Activated CD8-positive, alpha-beta memory T cell treated with anti-CD3 and anti-CD28 coated beads, Interleukin-2, amount 10 ng/mL, durations not matched to agents 7 days and 5 days (primary cell): ENCODE measurements at regions not wholly inside any gene's neighbourhood (a gene's known extent, or its start where the extent isn't known, plus 50 kb on each side); places are given as distances from the start of the nearest gene placed in this dataset.

Experiments
- ATAC-seq: fragments of 150-1000 bp; cut with Tn5 transposase; one replicate; pipeline ENCODE4 v1.10.0; 2021; ENCODE audit warnings: moderate library complexity
- CTCF ChIA-PET: fragments of 350-600 bp; sonication (Branson Sonifier 250); formaldehyde crosslinking; loops from one replicate; lab custom pipeline; 2021; ENCODE audit warnings: antibody characterized with exemption; lab: Charles Lee
- DNase-seq: peaks from one replicate; pipeline ENCODE4 v3.0.0-alpha.2; 2020
- H3K27ac Mint-ChIP-seq: one replicate; pipeline ENCODE4 v1.8.0; 2021; ENCODE audit warnings: mild to moderate bottlenecking, mixed read lengths
- H3K27me3 Mint-ChIP-seq: one replicate; pipeline ENCODE4 v1.8.0; 2021; ENCODE audit warnings: mixed read lengths
- H3K36me3 Mint-ChIP-seq: one replicate; pipeline ENCODE4 v1.8.0; 2021; ENCODE audit warnings: mild to moderate bottlenecking, mixed read lengths
- H3K4me1 Mint-ChIP-seq: one replicate; pipeline ENCODE4 v1.8.0; 2021; ENCODE audit warnings: mixed read lengths
- H3K4me3 Mint-ChIP-seq: one replicate; pipeline ENCODE4 v1.8.0; 2021; ENCODE audit warnings: mild to moderate bottlenecking, moderate library complexity, mixed read lengths
- H3K9me3 Mint-ChIP-seq: one replicate; pipeline ENCODE4 v1.8.0; 2022; ENCODE audit warnings: low read depth, mixed read lengths

DNA sequence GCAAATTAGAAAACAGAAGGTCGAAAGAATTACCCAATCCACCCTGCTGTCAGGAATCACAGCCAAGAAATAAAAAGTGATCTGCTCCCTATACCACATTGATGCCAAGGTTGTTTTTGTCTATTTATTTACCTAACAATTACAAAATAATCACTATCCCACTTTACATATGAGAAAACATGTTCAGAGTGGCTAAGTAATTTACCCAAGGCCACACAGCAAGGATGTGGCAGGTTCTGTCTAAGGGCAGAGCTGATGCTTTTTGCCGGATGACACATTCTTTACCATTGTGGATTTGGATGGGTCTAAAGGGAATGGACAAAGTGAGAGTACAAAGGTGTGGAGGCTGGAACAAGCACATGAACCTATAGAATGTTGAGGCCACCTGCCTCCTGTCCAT lies 460.7 kb downstream of the INSC start:
- Mint-ChIP-seq H3K36me3 (no peaks in the 10 kb centered on the region), H3K4me3 (no peak overlapping the region), H3K9me3 (no peaks in the 10 kb centered on the region), H3K27ac (no peak overlapping the region), H3K27me3 (no peaks in the 10 kb centered on the region), H3K4me1 (no peaks in the 10 kb centered on the region)
- CTCF ChIA-PET, result no interaction called here
- DNase-seq (no peak), ATAC-seq (no peak)

DNA sequence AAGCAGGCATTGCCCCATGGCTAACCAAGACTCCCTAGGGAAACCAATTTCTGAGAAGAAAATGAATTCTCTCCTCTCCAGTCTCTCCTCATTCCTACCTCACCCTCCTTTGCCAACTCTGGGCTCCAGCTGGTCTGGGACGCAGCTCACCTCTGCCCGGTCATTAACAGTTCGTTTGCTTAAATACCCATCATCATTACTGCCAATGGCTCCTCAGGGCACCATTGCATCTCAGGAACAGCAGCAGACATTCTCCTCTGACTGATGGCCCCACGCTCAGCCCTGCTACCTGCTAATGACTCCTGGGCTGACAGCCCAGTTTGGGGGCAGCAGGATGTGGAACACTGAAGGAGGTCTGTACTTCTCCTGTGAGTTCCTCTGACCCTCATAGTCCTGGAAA lies 462.0 kb downstream of the INSC start:
- CTCF ChIA-PET, result no interaction called here
- Mint-ChIP-seq H3K27me3 (no peaks in the 10 kb centered on the region), H3K4me3 (no peak overlapping the region), H3K27ac (no peak overlapping the region), H3K4me1 (no peaks in the 10 kb centered on the region), H3K36me3 (no peaks in the 10 kb centered on the region), H3K9me3 (no peaks in the 10 kb centered on the region)
- DNase-seq, result no peak
- ATAC-seq, result no peak

DNA sequence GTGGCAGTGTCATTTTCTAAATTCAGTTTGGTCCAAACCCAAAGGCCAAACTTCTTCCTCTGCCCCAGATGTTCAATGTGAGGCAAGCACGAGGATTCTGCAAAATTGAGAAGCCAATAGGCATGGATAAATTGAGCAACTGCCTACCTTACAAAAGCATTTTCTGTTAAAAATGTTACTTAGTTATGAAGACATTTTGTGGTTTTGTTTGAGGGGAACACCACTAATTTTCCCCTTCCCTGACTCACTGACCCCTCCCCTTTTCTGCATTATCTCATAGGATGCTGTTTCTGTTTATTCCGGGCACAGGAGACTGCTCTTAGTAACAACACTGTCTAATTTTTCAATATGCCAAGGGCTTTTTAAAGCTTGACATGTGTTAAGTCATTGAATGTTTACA lies 462.8 kb downstream of the INSC start:
- Mint-ChIP-seq H3K4me1 (no peaks in the 10 kb centered on the region), H3K27me3 (no peaks in the 10 kb centered on the region), H3K36me3 (no peaks in the 10 kb centered on the region), H3K4me3 (no peak overlapping the region), H3K9me3 (no peaks in the 10 kb centered on the region), H3K27ac (no peak overlapping the region)
- CTCF ChIA-PET, result no interaction called here
- no peak for DNase-seq
- no peak for ATAC-seq

DNA sequence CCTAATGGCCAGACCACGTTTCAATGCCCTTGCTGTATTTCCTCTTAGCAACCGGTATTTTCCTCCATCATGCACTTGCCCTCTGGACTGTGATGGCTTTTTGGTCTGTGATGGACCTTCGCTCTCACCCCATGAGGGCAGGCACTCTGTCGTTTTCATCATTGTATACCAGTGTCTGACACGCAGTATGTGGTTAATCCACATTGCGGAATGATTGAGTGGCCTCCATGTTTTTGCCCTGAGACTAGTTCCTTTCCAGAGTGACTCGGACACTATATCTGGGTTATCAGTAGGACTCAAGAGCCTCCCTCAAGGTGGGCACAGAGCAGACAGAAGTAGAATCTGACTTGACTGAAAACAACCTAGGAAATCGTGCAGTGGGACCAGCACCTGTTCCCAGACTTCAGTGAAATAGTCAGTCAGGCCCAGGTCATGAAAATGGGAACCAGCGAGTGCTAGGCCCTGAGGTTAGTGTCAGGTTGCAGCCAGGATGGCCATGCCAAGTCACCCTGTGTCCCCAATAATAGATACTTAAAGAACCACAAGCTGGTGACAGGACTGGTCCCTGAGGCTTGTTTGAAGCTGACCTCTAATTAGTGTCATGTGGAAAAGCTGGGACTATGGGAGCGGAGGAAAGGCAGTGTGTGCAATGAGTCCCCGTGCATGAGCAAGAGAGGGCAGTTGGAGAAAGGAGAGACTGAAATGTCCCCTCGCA lies 464.7 kb downstream of the INSC start:
- Mint-ChIP-seq H3K36me3 (no peaks in the 10 kb centered on the region), H3K27me3 (no peaks in the 10 kb centered on the region), H3K4me1 (no peaks in the 10 kb centered on the region), H3K4me3 (no peak overlapping the region), H3K27ac (no peak overlapping the region), H3K9me3 (no peaks in the 10 kb centered on the region)
- CTCF ChIA-PET, result interaction anchor here (1.2 kb wide), 1 partner anchor 10 kb away, joined by 3 read pairs; no protein-coding TSS in a partner anchor
- ATAC-seq (no peak), DNase-seq (no peak)

DNA sequence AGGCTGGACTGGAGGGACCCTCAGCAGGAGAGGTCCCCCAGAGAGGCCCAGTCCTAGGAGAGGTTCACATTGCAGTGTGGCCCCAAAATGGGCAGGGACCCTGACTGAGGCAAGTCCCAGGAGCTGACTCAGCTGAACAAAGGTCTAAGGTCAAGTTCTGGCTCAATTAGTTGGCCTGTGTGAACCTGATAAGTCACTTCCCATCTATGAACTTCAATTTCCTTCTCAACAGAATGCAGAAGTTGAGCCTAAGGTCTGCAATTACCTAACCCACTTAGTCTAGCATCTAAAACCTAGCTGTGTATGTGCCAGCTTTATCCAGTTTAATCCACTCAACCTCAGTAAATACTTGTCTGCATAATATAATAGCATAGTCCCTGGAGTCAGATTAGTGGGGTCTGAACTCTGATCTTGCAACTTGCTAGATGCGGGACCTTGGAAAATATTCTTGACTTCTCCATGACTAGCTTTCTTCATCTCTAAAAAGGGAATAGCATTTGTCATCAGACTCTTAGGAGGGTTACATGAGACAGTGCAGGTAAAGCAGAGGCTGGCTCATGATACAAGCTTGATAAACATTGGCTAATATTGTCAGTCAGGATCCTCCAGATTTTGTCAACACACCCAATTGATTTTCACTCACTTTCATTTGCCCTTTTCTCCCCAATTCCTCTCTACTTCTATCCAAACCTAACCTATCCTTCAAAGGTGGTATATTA lies 465.5 kb downstream of the INSC start:
- DNase-seq (no peak), ATAC-seq (no peak)
- H3K36me3 Mint-ChIP-seq, result no peaks in the 10 kb centered on the region
- H3K27ac Mint-ChIP-seq, result no peak overlapping the region
- no peaks in the 10 kb centered on the region for H3K27me3 Mint-ChIP-seq
- no peaks in the 10 kb centered on the region for H3K4me1 Mint-ChIP-seq
- H3K9me3 Mint-ChIP-seq, result no peaks in the 10 kb centered on the region
- no peak overlapping the region for H3K4me3 Mint-ChIP-seq
- CTCF ChIA-PET, result interaction anchor here (1.2 kb wide), 1 partner anchor 9 kb away, joined by 3 read pairs; no protein-coding TSS in a partner anchor

DNA sequence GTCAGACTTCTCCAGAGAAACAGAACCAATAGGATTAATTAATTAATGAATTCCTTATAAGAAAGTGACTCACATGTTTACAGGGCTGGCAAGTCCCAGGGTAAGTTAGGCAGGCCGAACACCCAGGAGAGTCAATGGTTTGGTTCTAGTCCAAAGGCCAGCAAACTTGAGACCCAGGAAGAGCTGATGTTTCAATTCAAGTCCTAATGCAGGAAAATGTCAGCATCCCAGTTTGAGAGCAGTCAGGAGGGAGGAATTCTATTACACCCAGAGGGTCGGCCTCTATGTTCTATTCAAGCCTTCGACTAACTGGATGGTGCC lies 466.0 kb downstream of the INSC start:
- no peak overlapping the region for H3K4me3 Mint-ChIP-seq
- H3K27me3 Mint-ChIP-seq, result no peaks in the 10 kb centered on the region
- H3K4me1 Mint-ChIP-seq, result no peaks in the 10 kb centered on the region
- ATAC-seq (no peak), DNase-seq (no peak)
- CTCF ChIA-PET, result interaction anchor here (1.2 kb wide), 1 partner anchor 8 kb away, joined by 3 read pairs; no protein-coding TSS in a partner anchor
- no peak overlapping the region for H3K27ac Mint-ChIP-seq
- H3K9me3 Mint-ChIP-seq, result no peaks in the 10 kb centered on the region
- no peaks in the 10 kb centered on the region for H3K36me3 Mint-ChIP-seq

DNA sequence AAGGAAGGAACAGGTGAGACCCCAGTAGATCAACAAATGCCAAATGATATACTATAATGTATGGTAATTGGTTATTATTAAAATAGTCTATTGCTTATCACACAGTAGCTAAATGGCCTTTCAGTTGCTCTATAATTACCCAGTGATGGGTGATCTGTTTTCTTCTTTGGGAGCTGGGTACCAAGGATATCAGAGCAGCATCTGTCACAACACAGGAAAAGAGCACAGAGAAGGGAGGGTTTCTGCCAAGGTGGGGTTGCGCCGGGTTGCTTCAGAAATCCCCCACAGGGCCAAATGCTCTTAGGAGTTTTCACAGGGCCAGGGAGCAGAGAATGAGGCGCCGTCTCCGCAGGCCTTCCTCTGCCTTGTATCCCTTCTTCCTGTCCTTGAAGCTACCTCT lies 469.4 kb downstream of the INSC start:
- DNase-seq (no peak), ATAC-seq (no peak)
- CTCF ChIA-PET, result no interaction called here
- Mint-ChIP-seq H3K36me3 (no peaks in the 10 kb centered on the region), H3K27ac (no peak overlapping the region), H3K4me1 (no peaks in the 10 kb centered on the region), H3K27me3 (no peaks in the 10 kb centered on the region), H3K9me3 (no peaks in the 10 kb centered on the region), H3K4me3 (no peak overlapping the region)

DNA sequence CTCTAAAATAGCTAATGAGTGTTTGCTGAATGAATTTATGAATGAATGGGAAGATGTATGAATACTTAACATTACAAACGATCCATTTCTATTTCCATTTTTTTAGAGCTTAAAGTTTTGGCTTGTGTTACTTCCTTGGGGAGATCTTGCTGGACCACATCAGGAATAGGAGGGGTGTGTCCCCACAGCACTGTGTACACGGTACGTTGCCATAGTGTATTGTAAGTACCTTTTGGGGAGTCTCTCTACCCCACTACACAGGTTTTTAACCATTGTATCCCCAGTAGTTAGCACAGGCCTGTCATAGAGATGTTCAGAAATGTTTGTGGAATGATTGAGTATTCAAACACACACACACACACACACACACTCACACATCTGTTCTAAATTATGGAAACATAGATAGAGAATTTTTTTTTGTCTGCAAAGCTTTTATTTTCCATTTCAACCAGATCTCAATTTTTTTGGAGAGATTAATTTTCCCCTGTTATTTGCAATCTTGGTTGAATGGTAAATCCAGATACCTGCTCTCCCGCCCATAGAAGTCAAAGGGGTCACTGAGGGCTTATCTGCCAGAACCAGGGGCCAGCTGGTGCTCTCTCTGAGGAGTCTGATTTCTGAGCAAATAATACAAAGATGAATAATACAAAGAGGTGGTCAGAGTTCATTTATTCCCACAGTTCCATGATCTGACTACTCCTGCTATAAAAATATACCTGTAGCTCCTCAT lies 471.0 kb downstream of the INSC start:
- DNase-seq, result no peak
- Mint-ChIP-seq H3K4me1 (no peaks in the 10 kb centered on the region), H3K4me3 (no peak overlapping the region), H3K27me3 (no peaks in the 10 kb centered on the region), H3K9me3 (no peaks in the 10 kb centered on the region), H3K27ac (no peak overlapping the region), H3K36me3 (no peaks in the 10 kb centered on the region)
- ATAC-seq, result no peak
- CTCF ChIA-PET, result no interaction called here

DNA sequence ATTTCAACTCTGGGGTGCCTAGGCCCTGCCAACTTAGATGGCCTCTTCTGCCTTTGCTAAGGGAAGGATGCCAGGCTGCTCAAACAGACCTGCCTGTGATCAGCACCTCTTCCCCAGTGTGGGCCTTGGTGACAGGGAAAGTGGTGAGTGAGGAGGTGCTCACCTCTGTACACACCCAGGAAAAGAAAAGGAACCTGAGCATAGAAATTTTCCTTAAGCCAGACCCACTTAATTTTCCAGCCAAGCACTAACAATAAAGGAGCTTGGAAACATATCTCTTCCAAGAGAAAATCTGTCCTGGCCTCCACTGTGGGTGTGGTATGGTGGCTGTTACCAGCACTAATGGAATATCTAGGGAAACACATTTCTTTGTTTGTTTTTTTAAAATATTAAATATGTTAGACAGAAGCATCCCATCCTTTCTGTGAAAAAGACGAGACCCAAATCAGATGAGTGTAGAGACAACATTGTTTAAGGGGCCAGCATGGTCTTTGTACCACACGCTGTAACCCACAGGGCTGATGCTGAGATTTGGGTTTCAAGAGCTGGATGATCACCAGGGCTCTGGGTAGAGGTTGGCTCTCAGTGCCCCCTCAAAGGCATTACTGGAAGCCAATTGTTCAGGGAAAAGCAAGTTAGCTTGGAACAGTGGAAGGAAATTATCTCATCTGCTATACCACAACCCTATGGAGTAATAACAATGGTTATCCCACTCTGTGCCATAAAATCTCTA lies 472.2 kb downstream of the INSC start:
- DNase-seq, result no peak
- Mint-ChIP-seq H3K4me1 (no peaks in the 10 kb centered on the region), H3K9me3 (no peaks in the 10 kb centered on the region), H3K4me3 (no peak overlapping the region), H3K36me3 (no peaks in the 10 kb centered on the region), H3K27me3 (no peaks in the 10 kb centered on the region), H3K27ac (no peak overlapping the region)
- ATAC-seq, result no peak
- CTCF ChIA-PET, result no interaction called here

DNA sequence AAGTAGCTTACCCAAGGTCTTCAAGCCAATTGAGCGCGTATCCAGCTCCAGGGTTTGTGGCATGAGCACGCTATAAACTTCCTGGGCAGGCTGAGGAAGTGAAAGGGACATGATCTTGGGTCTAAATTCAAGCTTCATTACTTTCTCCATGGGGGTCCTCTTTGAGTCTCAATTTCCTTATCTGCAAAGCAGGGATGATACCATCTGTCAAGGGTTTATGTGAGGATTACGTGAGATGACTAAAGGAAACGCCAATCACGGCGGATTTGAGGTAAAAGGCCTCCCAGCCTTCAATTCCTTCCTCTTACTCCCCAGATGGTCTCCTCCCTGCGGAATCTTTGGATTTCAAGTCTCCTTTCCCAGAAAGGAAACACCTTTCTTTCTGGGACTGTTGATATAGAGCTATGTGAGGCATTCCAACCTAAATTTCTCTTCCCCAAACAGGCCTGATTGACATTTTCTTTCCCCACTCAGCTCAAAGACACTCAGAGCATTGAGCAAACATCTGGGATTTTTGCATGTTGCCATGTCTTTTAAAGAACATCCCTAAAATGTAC lies 474.4 kb downstream of the INSC start:
- CTCF ChIA-PET, result interaction anchor here (0.7 kb wide), 1 partner anchor 9 kb away, joined by 3 read pairs; no protein-coding TSS in a partner anchor
- H3K4me1 Mint-ChIP-seq, result no peaks in the 10 kb centered on the region
- no peak for DNase-seq
- no peak overlapping the region for H3K27ac Mint-ChIP-seq
- ATAC-seq, result no peak
- H3K9me3 Mint-ChIP-seq, result no peaks in the 10 kb centered on the region
- no peaks in the 10 kb centered on the region for H3K27me3 Mint-ChIP-seq
- H3K4me3 Mint-ChIP-seq, result no peak overlapping the region
- no peaks in the 10 kb centered on the region for H3K36me3 Mint-ChIP-seq

DNA sequence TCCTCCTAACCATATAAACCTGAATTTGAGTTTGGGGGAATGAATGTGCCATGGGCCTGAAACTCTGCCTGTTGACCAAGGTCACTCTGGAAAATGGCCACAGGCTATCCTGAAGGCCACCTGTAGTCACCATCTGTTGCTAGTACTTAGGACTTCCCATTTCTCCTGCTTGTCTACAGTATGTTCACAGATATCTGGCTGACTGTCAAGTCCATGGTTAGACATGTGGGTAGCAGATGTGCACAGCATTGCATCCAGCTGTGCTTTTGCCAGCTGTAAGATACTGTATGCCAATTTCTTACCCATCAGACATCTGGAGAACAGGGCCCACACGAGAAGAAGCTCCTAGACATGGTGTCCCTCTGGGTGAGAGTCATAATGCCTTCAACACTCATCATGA lies 475.4 kb downstream of the INSC start:
- no peaks in the 10 kb centered on the region for H3K4me1 Mint-ChIP-seq
- no peaks in the 10 kb centered on the region for H3K9me3 Mint-ChIP-seq
- no peak overlapping the region for H3K27ac Mint-ChIP-seq
- no peak overlapping the region for H3K4me3 Mint-ChIP-seq
- CTCF ChIA-PET, result no interaction called here
- H3K27me3 Mint-ChIP-seq, result no peaks in the 10 kb centered on the region
- no peak for DNase-seq
- H3K36me3 Mint-ChIP-seq, result no peaks in the 10 kb centered on the region
- ATAC-seq, result no peak

DNA sequence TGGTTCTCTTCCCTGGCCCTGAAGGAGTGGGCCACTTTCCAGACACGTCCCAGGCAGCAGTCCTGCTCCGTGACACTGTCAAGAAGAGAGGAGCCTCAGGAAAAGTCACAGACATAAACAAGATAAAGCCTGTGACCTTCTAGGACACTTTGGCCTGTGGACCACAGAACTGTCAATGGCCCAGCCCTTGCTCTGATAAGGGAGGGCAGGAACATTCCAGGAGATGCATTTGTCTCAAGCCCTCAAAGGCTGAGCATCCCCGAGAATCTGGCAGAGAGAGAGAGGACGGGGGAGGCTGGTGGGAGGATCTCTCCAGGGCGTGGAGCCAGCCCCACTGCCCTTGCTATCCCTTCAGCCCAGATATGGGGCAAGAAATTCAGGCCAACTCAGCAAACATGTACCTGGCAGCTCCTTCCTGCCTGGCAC lies 476.4 kb downstream of the INSC start:
- CTCF ChIA-PET, result no interaction called here
- DNase-seq, result no peak
- Mint-ChIP-seq H3K27ac (no peak overlapping the region), H3K27me3 (no peaks in the 10 kb centered on the region), H3K9me3 (no peaks in the 10 kb centered on the region), H3K4me1 (no peaks in the 10 kb centered on the region), H3K36me3 (no peaks in the 10 kb centered on the region), H3K4me3 (no peak overlapping the region)
- ATAC-seq, result no peak

DNA sequence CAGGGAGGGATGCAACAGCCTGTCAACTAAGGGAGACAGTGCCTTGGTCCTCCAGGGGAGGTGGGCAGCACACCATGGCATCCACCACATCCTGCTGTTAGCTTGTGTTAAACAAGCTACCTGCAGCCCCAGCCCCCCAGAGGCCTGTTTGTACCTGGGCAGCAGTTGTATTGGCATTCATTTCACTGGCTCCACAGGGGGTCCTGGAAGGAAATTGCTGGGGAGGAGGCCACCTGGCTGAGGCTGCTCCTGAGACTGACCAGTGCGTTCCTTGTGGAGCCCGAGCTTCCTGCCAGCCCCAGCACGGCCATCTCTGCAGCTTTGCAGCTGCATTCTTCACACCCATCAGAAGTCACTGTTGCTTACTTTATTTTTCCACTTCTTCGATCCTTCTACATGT lies 479.9 kb downstream of the INSC start:
- DNase-seq (no peak), ATAC-seq (no peak)
- H3K4me1 Mint-ChIP-seq, result no peaks in the 10 kb centered on the region
- no peak overlapping the region for H3K4me3 Mint-ChIP-seq
- CTCF ChIA-PET, result no interaction called here
- no peaks in the 10 kb centered on the region for H3K9me3 Mint-ChIP-seq
- no peaks in the 10 kb centered on the region for H3K27me3 Mint-ChIP-seq
- H3K27ac Mint-ChIP-seq, result no peak overlapping the region
- H3K36me3 Mint-ChIP-seq, result no peaks in the 10 kb centered on the region
